HepG2 (cell line): ENCODE measurements at regions not wholly inside any gene's neighbourhood (a gene's known extent, or its start where the extent isn't known, plus 50 kb on each side); places are given as distances from the start of the nearest gene placed in this dataset.

ENCODE experiments used
- ATAC-seq: fragments of 200-7000 bp; cut with Tn5 transposase; 3 replicates; pipeline ENCODE4 v1.9.1; 2020; ENCODE audit warnings: mild to moderate bottlenecking, moderate library complexity
- BruUV-seq: library from RNA; stranded (reverse); fragments of 400-500 nt; replicated peaks from 2 replicates; lab custom pipeline; 2021; lab: Mats Ljungman, UMichigan
- CTCF ChIA-PET: fragments of 300-600 bp; formaldehyde crosslinking; extraction: SDS; loops from one replicate; lab custom pipeline; 2021; ENCODE audit warnings: low total read pairs, inconsistent platforms, low intra/inter-chr PET ratio; lab: Yijun Ruan, JAX
- POLR2A ChIA-PET: fragments of 350-600 bp; sonication (Branson Sonifier 250); formaldehyde crosslinking; loops from one replicate; lab custom pipeline; 2020; ENCODE audit warnings: antibody characterized with exemption, inconsistent platforms; lab: Yijun Ruan, JAX
- DNase-seq: peaks from one replicate; pipeline ENCODE4 v3.0.0-alpha.2; 2015; ENCODE audit warnings: low spot score
- FAIRE-seq: peaks from 3 replicates; lab custom pipeline; 2011; peaks lifted over from hg19 to GRCh38; lab: Jason Lieb, UNC
- H2AFZ ChIP-seq: one replicate; pipeline ENCODE4 v1.6.1; 2011; ENCODE audit warnings: low read length, inconsistent platforms
- H3K27ac ChIP-seq: fragments of 300-600 bp; 3 replicates; pipeline ENCODE4 v1.8.0; 2011; ENCODE audit warnings: mixed run types, mild to moderate bottlenecking, mixed read lengths, low read length, inconsistent platforms; ENCODE audit not compliant: insufficient read depth; ENCODE audit errors: extremely low read length
- H3K27me3 ChIP-seq, 2 experiments: fragments of 200-600 bp in 1 of 2; 2 replicates in 1 of 2; 3 replicates in 1 of 2; pipeline versions ENCODE4 v1.6.0 to v1.8.0; 2011; ENCODE audit warnings: low read length in 2 of 2, mild to moderate bottlenecking in 2 of 2, moderate library complexity in 2 of 2, inconsistent platforms in 1 of 2; ENCODE audit not compliant: insufficient read depth in 2 of 2, control insufficient read depth in 1 of 2
- H3K36me3 ChIP-seq, 2 experiments: fragments of 200-600 bp in 1 of 2; replicated peaks in 1 of 2; 2 replicates in 1 of 2; 3 replicates in 1 of 2; pipeline versions ENCODE4 v1.5.1 to v1.8.0; 2011; ENCODE audit warnings: low read length in 2 of 2, inconsistent platforms in 1 of 2; ENCODE audit not compliant: insufficient read depth in 2 of 2, control insufficient read depth in 1 of 2
- H3K4me1 ChIP-seq: 2 replicates; pipeline ENCODE4 v1.5.1; 2012; ENCODE audit warnings: low read length, inconsistent platforms; ENCODE audit not compliant: insufficient read depth
- H3K4me2 ChIP-seq: 2 replicates; pipeline ENCODE4 v1.6.0; 2011; ENCODE audit warnings: low read depth, low read length, inconsistent platforms
- H3K4me3 ChIP-seq, 3 experiments: fragments of 200-600 bp in 1 of 3; sonication (generic), shearing (Covaris generic) in 1 of 3; replicated peaks in 1 of 3; 2 replicates each; pipeline ENCODE4 v1.5.1; 2011 to 2016; ENCODE audit warnings: low read length in 3 of 3, inconsistent platforms in 2 of 3, low read depth in 2 of 3, mild to moderate bottlenecking in 2 of 3, control low read depth in 1 of 3, mixed read lengths in 1 of 3; ENCODE audit not compliant: insufficient read depth in 1 of 3
- H3K79me2 ChIP-seq: one replicate; pipeline ENCODE4 v1.6.1; 2011; ENCODE audit warnings: low read length, inconsistent platforms; ENCODE audit not compliant: insufficient read depth
- H3K9ac ChIP-seq: 2 replicates; pipeline ENCODE4 v1.6.0; 2011; ENCODE audit warnings: mild to moderate bottlenecking, low read depth, low read length, inconsistent platforms; ENCODE audit not compliant: insufficient read depth
- H3K9me3 ChIP-seq: 2 replicates; pipeline ENCODE4 v1.5.1; 2012; ENCODE audit warnings: mild to moderate bottlenecking, low read length
- H4K20me1 ChIP-seq: 2 replicates; pipeline ENCODE4 v1.6.0; 2011; ENCODE audit warnings: inconsistent platforms, mild to moderate bottlenecking, low read length, moderate library complexity; ENCODE audit not compliant: insufficient read depth
- NFE2 ChIP-seq: sonication (generic); formaldehyde crosslinking; IDR thresholded peaks from 2 replicates; pipeline ENCODE4 v1.4.0; 2020; ENCODE audit warnings: missing genetic modification reagents
- NFRKB ChIP-seq: fragments of 450-650 bp; IDR thresholded peaks from 2 replicates; pipeline ENCODE4 v1.6.1; 2017
- SIX4 ChIP-seq: sonication (generic); formaldehyde crosslinking; IDR thresholded peaks from 2 replicates; pipeline ENCODE4 v1.4.0; 2020; ENCODE audit warnings: missing genetic modification reagents
- TBL1XR1 ChIP-seq: fragments of 150-350 bp; IDR thresholded peaks from 2 replicates; pipeline ENCODE4 v1.6.1; 2014; ENCODE audit warnings: borderline replicate concordance, low read length; ENCODE audit not compliant: partially characterized antibody
- ZFAT ChIP-seq: sonication (generic); formaldehyde crosslinking; conservative IDR thresholded peaks from 2 replicates; pipeline ENCODE4 v1.8.1; 2023; ENCODE audit warnings: missing genetic modification reagents, inconsistent platforms
- ZFP62 ChIP-seq: sonication (generic); formaldehyde crosslinking; IDR thresholded peaks from 2 replicates; pipeline ENCODE4 v1.4.0; 2020; ENCODE audit warnings: missing genetic modification reagents
- ZNF10 ChIP-seq: sonication (generic); formaldehyde crosslinking; IDR thresholded peaks from 2 replicates; pipeline ENCODE4 v1.4.0; 2020; ENCODE audit warnings: mild to moderate bottlenecking, low read depth, missing genetic modification reagents, borderline replicate concordance
- ZNF274 ChIP-seq: sonication (generic); formaldehyde crosslinking; IDR thresholded peaks from 2 replicates; pipeline ENCODE4 v1.5.1; 2020; ENCODE audit warnings: mild to moderate bottlenecking, missing genetic modification reagents
- ZNF441 ChIP-seq: sonication (generic); formaldehyde crosslinking; IDR thresholded peaks from 2 replicates; pipeline ENCODE4 v1.7.0; 2021; ENCODE audit warnings: missing genetic modification reagents, borderline replicate concordance
- ZNF546 ChIP-seq: sonication (generic); formaldehyde crosslinking; conservative IDR thresholded peaks from 2 replicates; pipeline ENCODE4 v1.8.1; 2023; ENCODE audit warnings: mild to moderate bottlenecking, missing genetic modification reagents
- WGBS: methylation state at CpG from one replicate; pipeline ENCODE4 v1.1.6; 2017; ENCODE audit warnings: low lambda C conversion rate; 5-methylcytosine and 5-hydroxymethylcytosine counted together
- in situ Hi-C: cut with HindIII; loops from 2 replicates; pipeline ENCODE4 v1.10.0; 2017; ENCODE audit warnings: low pct_unique_long_range_greater_than_20kb; ENCODE audit not compliant: extremely low pct_ligation_motif_present
- intact Hi-C: fragments of 100-400 bp; cut with micrococcal nuclease; formaldehyde crosslinking; loops from one replicate; pipeline ENCODE4 v1.10.0; 2022; ENCODE audit not compliant: unreplicated experiment
- TF ChIP-seq, protein P1 (sequence below): sonication (generic); formaldehyde crosslinking; IDR thresholded peaks from 2 replicates; pipeline ENCODE4 v1.5.0; 2020; ENCODE audit warnings: mild to moderate bottlenecking, missing genetic modification reagents, borderline replicate concordance
- TF ChIP-seq, protein P2 (sequence below): sonication (generic); formaldehyde crosslinking; IDR thresholded peaks from 2 replicates; pipeline ENCODE4 v1.5.0; 2020; ENCODE audit warnings: missing genetic modification reagents
- TF ChIP-seq, protein P3 (sequence below): sonication (generic); formaldehyde crosslinking; IDR thresholded peaks from 2 replicates; pipeline ENCODE4 v1.9.0; 2021; ENCODE audit warnings: missing genetic modification reagents, mild to moderate bottlenecking, borderline replicate concordance
- TF ChIP-seq, protein P4 (sequence below): sonication (generic); formaldehyde crosslinking; IDR thresholded peaks from 2 replicates; pipeline ENCODE4 v1.4.0; 2020; ENCODE audit warnings: mild to moderate bottlenecking, missing genetic modification reagents
- TF ChIP-seq, protein P5 (sequence below): sonication (generic); formaldehyde crosslinking; IDR thresholded peaks from 2 replicates; pipeline ENCODE4 v1.5.1; 2020; ENCODE audit warnings: mild to moderate bottlenecking, missing genetic modification reagents, moderate library complexity

DNA sequence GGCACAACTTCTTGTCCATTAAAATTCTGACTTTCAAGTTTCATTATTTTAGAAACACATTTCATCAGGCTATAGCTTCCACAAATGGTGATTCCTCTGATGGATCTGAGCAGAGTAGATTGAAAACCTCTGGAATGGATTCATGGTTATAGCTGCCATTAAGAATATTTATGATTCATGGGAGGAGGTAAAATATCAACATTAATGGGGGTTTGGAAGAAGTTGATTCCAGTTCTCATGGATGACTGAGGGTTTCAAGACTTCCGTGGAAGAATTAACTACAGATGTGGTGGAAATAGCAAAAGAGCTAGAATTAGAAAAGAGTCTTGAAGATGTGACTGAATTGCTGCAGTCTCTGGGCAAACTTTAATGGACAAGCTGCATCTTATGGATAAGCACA is 797.4 kb downstream of the SUCLG1 start:
- Histone ChIP-seq H3K36me3 (no peaks in the 10 kb centered on the region), H3K4me3 (no peak overlapping the region), H3K27ac (no peak overlapping the region), H3K79me2 (no peaks in the 10 kb centered on the region), H3K27me3 (no peaks in the 10 kb centered on the region), H3K4me1 (no peaks in the 10 kb centered on the region), H2AFZ (no peak overlapping the region), H3K4me2 (no peak overlapping the region), H3K9me3 (peaks cover 45% of the 10 kb centered on the region), H4K20me1 (no peaks in the 10 kb centered on the region), H3K9ac (no peak overlapping the region)
- ChIA-PET POLR2A (no interaction called here), CTCF (no interaction called here)
- BruUV-seq, result no TSS peak
- in situ Hi-C loops (no loop called here), intact Hi-C loops (no loop called here)
- FAIRE-seq, result no peak
- 0% methylated on average over 1 of the region's 1 CpG for WGBS
- no peak for ATAC-seq
- no peak for DNase-seq
- TF ChIP-seq NFRKB (no peak), ZNF546 (no peak), ZFAT (CRISPR knock-in tag) (no peak), ZNF10 (CRISPR knock-in tag) (no peak), TBL1XR1 (no peak), ZFP62 (CRISPR knock-in tag) (no peak), ZNF274 (CRISPR knock-in tag) (no peak), SIX4 (CRISPR knock-in tag) (no peak), NFE2 (no peak), ZNF441 (CRISPR knock-in tag) (no peak)
- TF ChIP-seq, protein P1, sequence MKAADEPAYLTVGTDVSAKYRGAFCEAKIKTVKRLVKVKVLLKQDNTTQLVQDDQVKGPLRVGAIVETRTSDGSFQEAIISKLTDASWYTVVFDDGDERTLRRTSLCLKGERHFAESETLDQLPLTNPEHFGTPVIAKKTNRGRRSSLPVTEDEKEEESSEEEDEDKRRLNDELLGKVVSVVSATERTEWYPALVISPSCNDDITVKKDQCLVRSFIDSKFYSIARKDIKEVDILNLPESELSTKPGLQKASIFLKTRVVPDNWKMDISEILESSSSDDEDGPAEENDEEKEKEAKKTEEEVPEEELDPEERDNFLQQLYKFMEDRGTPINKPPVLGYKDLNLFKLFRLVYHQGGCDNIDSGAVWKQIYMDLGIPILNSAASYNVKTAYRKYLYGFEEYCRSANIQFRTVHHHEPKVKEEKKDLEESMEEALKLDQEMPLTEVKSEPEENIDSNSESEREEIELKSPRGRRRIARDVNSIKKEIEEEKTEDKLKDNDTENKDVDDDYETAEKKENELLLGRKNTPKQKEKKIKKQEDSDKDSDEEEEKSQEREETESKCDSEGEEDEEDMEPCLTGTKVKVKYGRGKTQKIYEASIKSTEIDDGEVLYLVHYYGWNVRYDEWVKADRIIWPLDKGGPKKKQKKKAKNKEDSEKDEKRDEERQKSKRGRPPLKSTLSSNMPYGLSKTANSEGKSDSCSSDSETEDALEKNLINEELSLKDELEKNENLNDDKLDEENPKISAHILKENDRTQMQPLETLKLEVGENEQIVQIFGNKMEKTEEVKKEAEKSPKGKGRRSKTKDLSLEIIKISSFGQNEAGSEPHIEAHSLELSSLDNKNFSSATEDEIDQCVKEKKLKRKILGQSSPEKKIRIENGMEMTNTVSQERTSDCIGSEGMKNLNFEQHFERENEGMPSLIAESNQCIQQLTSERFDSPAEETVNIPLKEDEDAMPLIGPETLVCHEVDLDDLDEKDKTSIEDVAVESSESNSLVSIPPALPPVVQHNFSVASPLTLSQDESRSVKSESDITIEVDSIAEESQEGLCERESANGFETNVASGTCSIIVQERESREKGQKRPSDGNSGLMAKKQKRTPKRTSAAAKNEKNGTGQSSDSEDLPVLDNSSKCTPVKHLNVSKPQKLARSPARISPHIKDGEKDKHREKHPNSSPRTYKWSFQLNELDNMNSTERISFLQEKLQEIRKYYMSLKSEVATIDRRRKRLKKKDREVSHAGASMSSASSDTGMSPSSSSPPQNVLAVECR, result no peak
- TF ChIP-seq, protein P2, sequence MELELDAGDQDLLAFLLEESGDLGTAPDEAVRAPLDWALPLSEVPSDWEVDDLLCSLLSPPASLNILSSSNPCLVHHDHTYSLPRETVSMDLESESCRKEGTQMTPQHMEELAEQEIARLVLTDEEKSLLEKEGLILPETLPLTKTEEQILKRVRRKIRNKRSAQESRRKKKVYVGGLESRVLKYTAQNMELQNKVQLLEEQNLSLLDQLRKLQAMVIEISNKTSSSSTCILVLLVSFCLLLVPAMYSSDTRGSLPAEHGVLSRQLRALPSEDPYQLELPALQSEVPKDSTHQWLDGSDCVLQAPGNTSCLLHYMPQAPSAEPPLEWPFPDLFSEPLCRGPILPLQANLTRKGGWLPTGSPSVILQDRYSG (CRISPR knock-in tag), result no peak
- TF ChIP-seq, protein P3, sequence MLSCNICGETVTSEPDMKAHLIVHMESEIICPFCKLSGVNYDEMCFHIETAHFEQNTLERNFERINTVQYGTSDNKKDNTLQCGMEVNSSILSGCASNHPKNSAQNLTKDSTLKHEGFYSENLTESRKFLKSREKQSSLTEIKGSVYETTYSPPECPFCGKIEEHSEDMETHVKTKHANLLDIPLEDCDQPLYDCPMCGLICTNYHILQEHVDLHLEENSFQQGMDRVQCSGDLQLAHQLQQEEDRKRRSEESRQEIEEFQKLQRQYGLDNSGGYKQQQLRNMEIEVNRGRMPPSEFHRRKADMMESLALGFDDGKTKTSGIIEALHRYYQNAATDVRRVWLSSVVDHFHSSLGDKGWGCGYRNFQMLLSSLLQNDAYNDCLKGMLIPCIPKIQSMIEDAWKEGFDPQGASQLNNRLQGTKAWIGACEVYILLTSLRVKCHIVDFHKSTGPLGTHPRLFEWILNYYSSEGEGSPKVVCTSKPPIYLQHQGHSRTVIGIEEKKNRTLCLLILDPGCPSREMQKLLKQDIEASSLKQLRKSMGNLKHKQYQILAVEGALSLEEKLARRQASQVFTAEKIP (CRISPR knock-in tag), result no peak
- TF ChIP-seq, protein P4, sequence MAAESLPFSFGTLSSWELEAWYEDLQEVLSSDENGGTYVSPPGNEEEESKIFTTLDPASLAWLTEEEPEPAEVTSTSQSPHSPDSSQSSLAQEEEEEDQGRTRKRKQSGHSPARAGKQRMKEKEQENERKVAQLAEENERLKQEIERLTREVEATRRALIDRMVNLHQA (CRISPR knock-in tag), result no peak
- TF ChIP-seq, protein P5, sequence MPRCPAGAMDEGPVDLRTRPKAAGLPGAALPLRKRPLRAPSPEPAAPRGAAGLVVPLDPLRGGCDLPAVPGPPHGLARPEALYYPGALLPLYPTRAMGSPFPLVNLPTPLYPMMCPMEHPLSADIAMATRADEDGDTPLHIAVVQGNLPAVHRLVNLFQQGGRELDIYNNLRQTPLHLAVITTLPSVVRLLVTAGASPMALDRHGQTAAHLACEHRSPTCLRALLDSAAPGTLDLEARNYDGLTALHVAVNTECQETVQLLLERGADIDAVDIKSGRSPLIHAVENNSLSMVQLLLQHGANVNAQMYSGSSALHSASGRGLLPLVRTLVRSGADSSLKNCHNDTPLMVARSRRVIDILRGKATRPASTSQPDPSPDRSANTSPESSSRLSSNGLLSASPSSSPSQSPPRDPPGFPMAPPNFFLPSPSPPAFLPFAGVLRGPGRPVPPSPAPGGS, result no peak
